ENCODE measurements at regions not wholly inside any gene's neighbourhood (a gene's known extent, or its start where the extent isn't known, plus 50 kb on each side); places are given as distances from the start of the nearest gene placed in this dataset.

DNA sequence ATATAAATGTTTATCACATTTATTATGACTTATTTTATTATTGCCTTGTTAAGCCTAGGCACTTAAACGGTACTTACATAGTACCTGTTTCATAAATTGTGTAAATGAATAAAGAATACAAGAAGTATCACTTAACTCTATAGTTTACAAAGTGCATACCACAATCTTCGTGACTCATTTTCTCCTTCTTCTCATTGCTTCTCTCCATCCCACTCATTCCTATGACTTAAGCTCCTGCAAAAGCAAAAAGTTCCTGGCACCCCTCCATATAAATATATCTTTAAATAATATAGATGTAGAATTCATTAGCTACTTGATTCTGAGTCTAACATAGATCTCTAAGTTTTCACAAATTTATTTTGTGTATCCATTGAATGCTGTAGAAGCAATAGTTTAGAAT, 1382.0 kb upstream of the CELF2 start:
- FAIRE-seq (no peak), DNase-seq (no peak)
- Histone ChIP-seq H3K27me3 (ENCODE audit: control insufficient read depth, insufficient read depth, low read length) (no peaks in the 10 kb centered on the region), H3K36me3 (ENCODE audit: control insufficient read depth in 2 of 3, insufficient read depth in 3 of 3, low read length in 3 of 3) (no peaks in the 10 kb centered on the region), H3K4me1 (ENCODE audit: control insufficient read depth in 2 of 3, insufficient read depth in 2 of 3, low read depth in 1 of 3, low read length in 3 of 3) (no peaks in the 10 kb centered on the region), H3K4me3 (ENCODE audit: low read length in 3 of 3) (no peak overlapping the region), H3K9me3 (ENCODE audit: control insufficient read depth in 2 of 3, insufficient read depth in 1 of 3, low read length in 3 of 3) (no peaks in the 10 kb centered on the region), H3K9ac (ENCODE audit: low read length in 3 of 3) (no peak overlapping the region), H3K27ac (ENCODE audit: low read depth in 2 of 2, low read length in 2 of 2) (no peak overlapping the region)
- TF ChIP-seq, protein P1, sequence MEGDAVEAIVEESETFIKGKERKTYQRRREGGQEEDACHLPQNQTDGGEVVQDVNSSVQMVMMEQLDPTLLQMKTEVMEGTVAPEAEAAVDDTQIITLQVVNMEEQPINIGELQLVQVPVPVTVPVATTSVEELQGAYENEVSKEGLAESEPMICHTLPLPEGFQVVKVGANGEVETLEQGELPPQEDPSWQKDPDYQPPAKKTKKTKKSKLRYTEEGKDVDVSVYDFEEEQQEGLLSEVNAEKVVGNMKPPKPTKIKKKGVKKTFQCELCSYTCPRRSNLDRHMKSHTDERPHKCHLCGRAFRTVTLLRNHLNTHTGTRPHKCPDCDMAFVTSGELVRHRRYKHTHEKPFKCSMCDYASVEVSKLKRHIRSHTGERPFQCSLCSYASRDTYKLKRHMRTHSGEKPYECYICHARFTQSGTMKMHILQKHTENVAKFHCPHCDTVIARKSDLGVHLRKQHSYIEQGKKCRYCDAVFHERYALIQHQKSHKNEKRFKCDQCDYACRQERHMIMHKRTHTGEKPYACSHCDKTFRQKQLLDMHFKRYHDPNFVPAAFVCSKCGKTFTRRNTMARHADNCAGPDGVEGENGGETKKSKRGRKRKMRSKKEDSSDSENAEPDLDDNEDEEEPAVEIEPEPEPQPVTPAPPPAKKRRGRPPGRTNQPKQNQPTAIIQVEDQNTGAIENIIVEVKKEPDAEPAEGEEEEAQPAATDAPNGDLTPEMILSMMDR (IDR thresholded peaks at IDR 0.05; ENCODE audit: borderline replicate concordance, extremely low read depth, insufficient read depth) = no peak
- intact Hi-C loops (cut with DNase I) = no loop called here

DNA sequence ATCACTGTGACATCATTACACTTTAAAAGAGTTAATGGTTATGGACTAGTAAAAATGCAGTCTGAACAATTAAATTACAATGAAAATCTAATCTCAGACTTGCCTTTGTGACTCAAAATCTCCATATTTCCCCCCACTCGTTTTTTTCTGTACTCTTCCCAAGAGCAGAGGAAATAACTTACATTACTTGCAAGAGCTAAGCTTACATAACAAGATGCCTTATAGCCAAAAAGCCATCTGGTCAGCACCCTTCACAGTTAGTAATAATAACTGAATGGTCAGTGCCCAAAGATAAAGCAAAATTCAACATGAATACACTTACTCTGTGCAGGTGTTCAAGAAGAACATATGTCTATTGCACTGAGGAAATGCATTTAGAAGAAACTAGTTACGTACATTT, 1381.5 kb upstream of the CELF2 start:
- FAIRE-seq = no peak

DNA sequence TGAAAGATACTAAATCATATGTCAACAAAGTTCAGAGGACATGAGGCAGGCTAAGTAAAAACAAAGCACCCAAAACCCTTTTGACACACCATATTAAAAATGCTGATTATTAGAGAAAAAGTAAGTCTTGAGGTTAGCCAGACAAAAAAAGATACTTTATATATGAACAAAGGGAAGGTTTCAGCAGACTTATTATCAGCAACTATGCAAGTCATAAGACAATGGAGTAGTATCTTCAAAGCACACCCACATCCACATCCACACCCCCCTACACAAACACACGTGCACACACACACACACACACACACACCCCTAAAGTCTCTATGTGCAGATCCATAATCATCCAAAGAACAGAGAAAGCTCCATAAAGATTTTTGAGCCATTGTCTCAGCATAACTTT, 1373.9 kb upstream of the CELF2 start:
- FAIRE-seq = no peak
- intact Hi-C loops (cut with DNase I) = no loop called here
- TF ChIP-seq, protein P1 (IDR thresholded peaks at IDR 0.05; ENCODE audit: borderline replicate concordance, extremely low read depth, insufficient read depth) = no peak

More for the DNA sequence above, 1381.5 kb upstream of the CELF2 start:
- Histone ChIP-seq H3K4me1 (ENCODE audit: control insufficient read depth in 2 of 3, insufficient read depth in 2 of 3, low read depth in 1 of 3, low read length in 3 of 3) (no peaks in the 10 kb centered on the region), H3K9me3 (ENCODE audit: control insufficient read depth in 2 of 3, insufficient read depth in 1 of 3, low read length in 3 of 3) (no peaks in the 10 kb centered on the region), H3K27ac (ENCODE audit: low read depth in 2 of 2, low read length in 2 of 2) (no peak overlapping the region), H3K9ac (ENCODE audit: low read length in 3 of 3) (no peak overlapping the region), H3K27me3 (ENCODE audit: control insufficient read depth, insufficient read depth, low read length) (no peaks in the 10 kb centered on the region), H3K4me3 (ENCODE audit: low read length in 3 of 3) (no peak overlapping the region), H3K36me3 (ENCODE audit: control insufficient read depth in 2 of 3, insufficient read depth in 3 of 3, low read length in 3 of 3) (no peaks in the 10 kb centered on the region)
- no peak for DNase-seq
- TF ChIP-seq, protein P1 (IDR thresholded peaks at IDR 0.05; ENCODE audit: borderline replicate concordance, extremely low read depth, insufficient read depth) = no peak
- intact Hi-C loops (cut with DNase I) = no loop called here

DNA sequence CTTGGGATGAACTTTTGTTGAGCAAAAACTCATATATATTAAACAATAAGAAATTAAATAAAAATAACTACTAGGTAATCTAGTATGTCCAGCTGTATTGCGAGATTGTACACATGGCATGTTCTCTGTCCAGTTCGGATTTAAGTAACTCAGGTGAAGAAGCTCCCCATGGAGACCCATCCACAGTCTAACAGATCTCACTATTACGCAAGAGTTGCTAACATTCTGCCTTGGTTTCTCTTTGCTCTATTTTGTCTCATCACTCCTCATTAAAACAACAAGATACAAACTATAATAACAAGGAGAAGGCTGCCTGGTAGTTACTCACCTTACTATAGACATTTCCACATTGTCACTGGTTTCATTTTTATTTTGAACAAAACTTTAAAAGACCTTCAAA, 1372.3 kb upstream of the CELF2 start:
- Histone ChIP-seq H3K4me1 (ENCODE audit: control insufficient read depth in 2 of 3, insufficient read depth in 2 of 3, low read depth in 1 of 3, low read length in 3 of 3) (no peaks in the 10 kb centered on the region), H3K27ac (ENCODE audit: low read depth in 2 of 2, low read length in 2 of 2) (no peak overlapping the region), H3K9me3 (ENCODE audit: control insufficient read depth in 2 of 3, insufficient read depth in 1 of 3, low read length in 3 of 3) (no peaks in the 10 kb centered on the region), H3K27me3 (ENCODE audit: control insufficient read depth, insufficient read depth, low read length) (no peaks in the 10 kb centered on the region), H3K36me3 (ENCODE audit: control insufficient read depth in 2 of 3, insufficient read depth in 3 of 3, low read length in 3 of 3) (no peaks in the 10 kb centered on the region), H3K4me3 (ENCODE audit: low read length in 3 of 3) (no peak overlapping the region), H3K9ac (ENCODE audit: low read length in 3 of 3) (no peak overlapping the region)
- FAIRE-seq = no peak
- TF ChIP-seq, protein P1 (IDR thresholded peaks at IDR 0.05; ENCODE audit: borderline replicate concordance, extremely low read depth, insufficient read depth) = no peak
- no peak for DNase-seq
- intact Hi-C loops (cut with DNase I) = no loop called here

More for the DNA sequence above, 1373.9 kb upstream of the CELF2 start:
- Histone ChIP-seq H3K4me3 (ENCODE audit: low read length in 3 of 3) (no peak overlapping the region), H3K27me3 (ENCODE audit: control insufficient read depth, insufficient read depth, low read length) (no peaks in the 10 kb centered on the region), H3K4me1 (ENCODE audit: control insufficient read depth in 2 of 3, insufficient read depth in 2 of 3, low read depth in 1 of 3, low read length in 3 of 3) (no peaks in the 10 kb centered on the region), H3K36me3 (ENCODE audit: control insufficient read depth in 2 of 3, insufficient read depth in 3 of 3, low read length in 3 of 3) (no peaks in the 10 kb centered on the region), H3K9me3 (ENCODE audit: control insufficient read depth in 2 of 3, insufficient read depth in 1 of 3, low read length in 3 of 3) (no peaks in the 10 kb centered on the region), H3K27ac (ENCODE audit: low read depth in 2 of 2, low read length in 2 of 2) (no peak overlapping the region), H3K9ac (ENCODE audit: low read length in 3 of 3) (no peak overlapping the region)
- DNase-seq = no peak

Data from kidney (tissue), 13 donors.